ENCODE measurements at regions not wholly inside any gene's neighbourhood (a gene's known extent, or its start where the extent isn't known, plus 50 kb on each side); places are given as distances from the start of the nearest gene placed in this dataset.
"Not testable (repeated sequence)": the region's sequence is repeated elsewhere in the genome, so short reads cannot be mapped to it uniquely, and the experiment has no call there.

- DNase-seq: no peak
- intact Hi-C loops (cut with DNase I): no loop called here
Measured at GRCh38 chr9:124084087-124084486, 72.5 kb downstream of the LHX2 start.

GRCh38 chr9:124087226-124087625, 75.7 kb downstream of the LHX2 start:
- DNase-seq: peak in 1 of 42 donors; percentile 36
- intact Hi-C loops (cut with DNase I): no loop called here

- DNase-seq: no peak
- intact Hi-C loops (cut with DNase I): no loop called here
Measured at GRCh38 chr9:124088476-124088837, 76.9 kb downstream of the LHX2 start.

- DNase-seq; intact Hi-C loops (cut with DNase I): not testable (repeated sequence)
Measured at GRCh38 chr9:124089631-124090488, 78.3 kb downstream of the LHX2 start.

- intact Hi-C loops (cut with DNase I): no loop called here
- DNase-seq: no peak
Measured at GRCh38 chr9:124098141-124098905, 86.8 kb downstream of the LHX2 start.

- DNase-seq: no peak
- intact Hi-C loops (cut with DNase I): no loop called here
Measured at GRCh38 chr9:124099860-124100259, 88.3 kb downstream of the LHX2 start.

- DNase-seq: no peak
- intact Hi-C loops (cut with DNase I): no loop called here
Measured at GRCh38 chr9:124101215-124101968, 89.8 kb downstream of the LHX2 start.

- DNase-seq: no peak
- intact Hi-C loops (cut with DNase I): no loop called here
Measured at GRCh38 chr9:124101969-124102345, 90.4 kb downstream of the LHX2 start.

GRCh38 chr9:124102363-124102762, 90.8 kb downstream of the LHX2 start:
- intact Hi-C loops (cut with DNase I): no loop called here
- DNase-seq: no peak

- no peak for DNase-seq
- intact Hi-C loops (cut with DNase I): no loop called here
Measured at GRCh38 chr9:124105266-124105665, 93.7 kb downstream of the LHX2 start.

GRCh38 chr9:124108216-124108615, 96.6 kb downstream of the LHX2 start:
- intact Hi-C loops (cut with DNase I): no loop called here

GRCh38 chr9:124110307-124110915, 98.8 kb downstream of the LHX2 start:
- DNase-seq: peak in 33 of 42 donors; percentile 8 to 77 (median 39)
- intact Hi-C loops (cut with DNase I): no loop called here

More at GRCh38 chr9:124108216-124108615, 96.6 kb downstream of the LHX2 start:
- no peak for DNase-seq

- no peak for DNase-seq
- intact Hi-C loops (cut with DNase I): no loop called here
Measured at GRCh38 chr9:124116683-124117363, 105.3 kb downstream of the LHX2 start.

GRCh38 chr9:124118894-124119293, 107.3 kb downstream of the LHX2 start:
- DNase-seq: no peak
- intact Hi-C loops (cut with DNase I): no loop called here

GRCh38 chr9:124120272-124120671, 108.7 kb downstream of the LHX2 start:
- DNase-seq: no peak
- intact Hi-C loops (cut with DNase I): no loop called here

- intact Hi-C loops (cut with DNase I): no loop called here
Measured at GRCh38 chr9:124121725-124122124, 110.2 kb downstream of the LHX2 start.

GRCh38 chr9:124122321-124122720, 110.8 kb downstream of the LHX2 start:
- intact Hi-C loops (cut with DNase I): no loop called here
- DNase-seq: no peak

More at GRCh38 chr9:124121725-124122124, 110.2 kb downstream of the LHX2 start:
- DNase-seq: no peak

- DNase-seq: no peak
- intact Hi-C loops (cut with DNase I): no loop called here
Measured at GRCh38 chr9:124122813-124123462, 111.4 kb downstream of the LHX2 start.

Measured in head of caudate nucleus (tissue), 42 donors.